ENCODE measurements at regions not wholly inside any gene's neighbourhood (a gene's known extent, or its start where the extent isn't known, plus 50 kb on each side); places are given as distances from the start of the nearest gene placed in this dataset.
A peak's percentile ranks its signal among the peaks of the same experiment; 100 is the strongest.

- peaks cover 0 to 9% (median 0%) of the 10 kb centered on the region in 3 donors for H3K4me1 ChIP-seq
- H3K27ac ChIP-seq = no peak overlapping the region
- H3K4me3 ChIP-seq = no peak overlapping the region
- no peaks in the 10 kb centered on the region for H3K36me3 ChIP-seq
- WGBS, 2 donors (ENCODE audit: low coverage in 1 of 2) = 91% methylated on average over 4 of the region's 4 CpGs
- TF ChIP-seq CTCF (IDR thresholded peaks at IDR 0.05) (no peak), POLR2A (IDR thresholded peaks at IDR 0.05) (no peak), POLR2AphosphoS5 (IDR thresholded peaks at IDR 0.05) (no peak), EP300 (IDR thresholded peaks at IDR 0.05) (no peak)
- no peaks in the 10 kb centered on the region for H3K9me3 ChIP-seq
- ATAC-seq = no peak
- H3K27me3 ChIP-seq = no peaks in the 10 kb centered on the region
Measured at GRCh38 chr2:38223256-38223655, 147.3 kb upstream of the CYP1B1 start.

- Histone ChIP-seq H3K36me3 (no peaks in the 10 kb centered on the region), H3K27ac (no peak overlapping the region), H3K27me3 (no peaks in the 10 kb centered on the region), H3K4me3 (no peak overlapping the region), H3K4me1 (peaks cover 0 to 25% (median 0%) of the 10 kb centered on the region in 3 donors), H3K9me3 (no peaks in the 10 kb centered on the region)
- no peak for ATAC-seq
- 90 to 95% methylated on average over 3 of the region's 3 CpGs for WGBS, 2 donors (ENCODE audit: low coverage in 1 of 2)
- TF ChIP-seq EP300 (IDR thresholded peaks at IDR 0.05) (no peak), CTCF (IDR thresholded peaks at IDR 0.05) (no peak), POLR2AphosphoS5 (IDR thresholded peaks at IDR 0.05) (no peak), POLR2A (IDR thresholded peaks at IDR 0.05) (no peak)
Measured at GRCh38 chr2:38220164-38220563, 144.2 kb upstream of the CYP1B1 start.

GRCh38 chr2:38218995-38219394 lies 143.0 kb upstream of the CYP1B1 start:
- H3K4me3 ChIP-seq = no peak overlapping the region
- no peaks in the 10 kb centered on the region for H3K36me3 ChIP-seq
- TF ChIP-seq EP300 (IDR thresholded peaks at IDR 0.05) (no peak), POLR2AphosphoS5 (IDR thresholded peaks at IDR 0.05) (no peak), POLR2A (IDR thresholded peaks at IDR 0.05) (no peak), CTCF (IDR thresholded peaks at IDR 0.05) (no peak)
- H3K9me3 ChIP-seq = no peaks in the 10 kb centered on the region
- 38 to 45% methylated on average over 5 of the region's 5 CpGs for WGBS, 2 donors (ENCODE audit: low coverage in 1 of 2)
- no peaks in the 10 kb centered on the region for H3K27me3 ChIP-seq
- H3K27ac ChIP-seq = no peak overlapping the region
- peaks cover 0 to 29% (median 2%) of the 10 kb centered on the region in 3 donors for H3K4me1 ChIP-seq
- ATAC-seq = no peak

GRCh38 chr2:38218591-38218991 lies 142.6 kb upstream of the CYP1B1 start:
- WGBS, 2 donors (ENCODE audit: low coverage in 1 of 2) = 8 to 9% methylated on average over 2 to 4 of the region's 4 CpGs
- TF ChIP-seq POLR2AphosphoS5 (IDR thresholded peaks at IDR 0.05) = peak; percentile 88
- no peak for TF ChIP-seq POLR2A (IDR thresholded peaks at IDR 0.05)
- peak in 1 of 4 experiments; percentile 24 for TF ChIP-seq CTCF (IDR thresholded peaks at IDR 0.05)
- TF ChIP-seq EP300 (IDR thresholded peaks at IDR 0.05) = no peak
- no peaks in the 10 kb centered on the region for H3K27me3 ChIP-seq
- H3K4me3 ChIP-seq = no peak overlapping the region
- peak; percentile 63 for ATAC-seq
- H3K9me3 ChIP-seq = no peaks in the 10 kb centered on the region
- no peaks in the 10 kb centered on the region for H3K36me3 ChIP-seq
- H3K4me1 ChIP-seq = peaks cover 0 to 29% (median 2%) of the 10 kb centered on the region in 3 donors
- peak overlapping the region in 2 of 4 donors; percentile 54 to 71 for H3K27ac ChIP-seq

GRCh38 chr2:38217401-38218188 lies 141.6 kb upstream of the CYP1B1 start:
- peaks cover 0 to 29% (median 2%) of the 10 kb centered on the region in 3 donors for H3K4me1 ChIP-seq
- H3K27me3 ChIP-seq = no peaks in the 10 kb centered on the region
- peak overlapping the region in 1 of 4 donors; percentile 71 for H3K27ac ChIP-seq

More at GRCh38 chr2:38217401-38218188, 141.6 kb upstream of the CYP1B1 start:
- peaks cover 0 to under 1% (median 0%) of the 10 kb centered on the region in 3 donors for H3K9me3 ChIP-seq
- no peaks in the 10 kb centered on the region for H3K36me3 ChIP-seq
- WGBS, 2 donors (ENCODE audit: low coverage in 1 of 2) = 54 to 75% methylated on average over 5 to 6 of the region's 6 CpGs
- H3K4me3 ChIP-seq = no peak overlapping the region
- ATAC-seq = no peak
- TF ChIP-seq EP300 (IDR thresholded peaks at IDR 0.05) (no peak), POLR2A (IDR thresholded peaks at IDR 0.05) (no peak), POLR2AphosphoS5 (IDR thresholded peaks at IDR 0.05) (no peak), CTCF (IDR thresholded peaks at IDR 0.05) (no peak)

Measured in gastroesophageal sphincter (tissue), 4 donors.